Retina (tissue), 1 donor: ENCODE measurements at regions not wholly inside any gene's neighbourhood (a gene's known extent, or its start where the extent isn't known, plus 50 kb on each side); places are given as distances from the start of the nearest gene placed in this dataset.
A peak's percentile ranks its signal among the peaks of the same experiment; 100 is the strongest.

Source experiments
- DNase-seq: peaks from one replicate; pipeline ENCODE4 v3.0.0-alpha.2; 2016

DNA sequence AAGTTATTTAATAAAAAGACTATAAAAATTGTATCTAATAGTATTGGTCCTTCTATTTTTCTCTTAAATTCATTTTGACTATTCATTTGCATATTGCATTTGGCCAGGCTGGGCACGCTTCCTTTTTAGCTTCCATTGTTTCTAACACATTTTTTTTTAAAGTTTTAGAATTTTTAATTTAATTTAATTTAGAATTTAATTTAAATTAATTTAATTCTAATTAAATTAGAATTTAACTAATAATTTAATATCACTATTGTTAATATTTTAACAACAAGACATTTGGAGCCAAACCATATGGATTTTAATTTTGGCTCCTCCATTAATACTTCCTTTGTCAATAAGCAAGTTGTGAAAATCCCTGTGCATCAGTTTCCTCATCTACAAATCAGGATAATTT lies 856.9 kb upstream of the SEL1L start:
- no peak for DNase-seq

DNA sequence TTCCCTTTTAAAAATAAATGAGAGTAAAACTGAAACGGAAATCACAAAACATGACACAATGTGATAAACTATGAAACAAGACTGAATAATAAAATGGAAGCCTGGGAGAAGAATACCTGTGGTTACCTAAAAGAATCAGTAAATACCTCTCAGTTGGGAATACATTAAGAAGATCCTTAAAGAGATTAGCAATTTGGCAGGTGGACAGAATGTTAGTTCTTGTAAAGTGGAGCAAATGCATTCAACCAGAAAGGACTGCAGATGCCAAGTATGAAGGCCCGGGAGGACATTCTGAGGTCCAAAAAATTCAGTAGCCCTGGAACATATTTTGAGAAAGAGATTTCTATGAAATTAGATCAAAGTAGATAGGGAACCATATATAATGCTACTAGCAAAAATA lies 861.3 kb upstream of the SEL1L start:
- no peak for DNase-seq

GRCh38 chr14:82398256-82398655 lies 864.6 kb upstream of the SEL1L start:
- DNase-seq: no peak

DNA sequence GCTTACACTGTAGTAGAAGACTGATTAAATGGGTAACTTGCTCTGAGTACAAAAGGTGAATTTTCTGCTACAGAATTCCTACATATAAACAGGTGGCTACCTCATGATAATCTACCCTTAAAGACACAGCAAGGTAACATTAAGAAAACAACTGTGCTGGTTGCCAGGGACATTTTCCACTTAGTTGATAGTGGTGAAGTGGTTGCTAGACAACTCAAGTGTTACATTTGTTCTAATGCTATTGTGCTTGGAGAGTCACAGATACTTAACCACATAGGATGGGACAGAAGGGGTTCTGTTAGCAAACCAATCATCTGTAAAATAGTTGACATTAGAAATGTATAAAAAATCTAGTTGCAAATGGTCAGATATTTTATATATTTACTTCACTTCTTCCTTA lies 870.3 kb upstream of the SEL1L start:
- no peak for DNase-seq

GRCh38 chr14:82410064-82410463 lies 876.4 kb upstream of the SEL1L start:
- DNase-seq: no peak

GRCh38 chr14:82411298-82411697 lies 877.6 kb upstream of the SEL1L start:
- DNase-seq: no peak

DNA sequence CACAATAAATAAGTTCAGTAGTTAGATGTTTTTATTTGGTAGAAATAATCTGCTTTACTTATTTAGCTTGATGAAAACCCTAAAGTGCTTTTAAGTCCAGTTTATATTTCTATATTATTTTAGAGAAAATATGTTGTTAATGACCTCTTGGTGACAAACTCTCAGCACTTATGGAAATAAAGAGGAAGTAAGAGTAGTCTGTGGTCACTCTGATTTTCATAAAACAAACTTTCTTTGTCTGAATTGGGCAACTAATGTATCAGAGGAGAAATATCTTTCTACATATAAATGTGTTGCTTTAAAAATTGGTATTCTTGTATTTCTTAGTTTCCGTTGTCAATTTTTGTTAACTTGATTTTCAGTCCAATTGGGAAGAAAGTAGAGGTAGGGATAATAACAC lies 878.9 kb upstream of the SEL1L start:
- no peak for DNase-seq

GRCh38 chr14:82414853-82415539 lies 881.3 kb upstream of the SEL1L start:
- no peak for DNase-seq

DNA sequence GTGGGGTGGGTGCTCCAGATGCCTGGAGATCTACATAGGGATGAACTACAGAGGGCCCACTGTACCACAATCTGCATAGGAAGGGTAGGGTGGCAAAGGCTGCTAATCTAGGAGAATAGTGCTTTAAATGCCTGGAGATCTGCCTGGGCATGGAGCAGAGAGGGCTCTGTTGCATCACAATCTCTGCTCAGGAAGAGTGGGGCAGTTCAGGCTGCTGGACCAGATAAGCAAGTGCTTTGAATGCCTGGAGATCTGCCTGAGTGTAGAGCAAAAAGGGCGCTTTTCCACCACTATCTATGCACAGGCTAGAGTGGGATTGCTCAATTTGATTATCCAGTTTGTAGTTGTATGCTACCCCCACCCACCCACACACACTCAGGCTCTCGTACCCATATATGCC lies 886.3 kb upstream of the SEL1L start:
- DNase-seq: no peak

DNA sequence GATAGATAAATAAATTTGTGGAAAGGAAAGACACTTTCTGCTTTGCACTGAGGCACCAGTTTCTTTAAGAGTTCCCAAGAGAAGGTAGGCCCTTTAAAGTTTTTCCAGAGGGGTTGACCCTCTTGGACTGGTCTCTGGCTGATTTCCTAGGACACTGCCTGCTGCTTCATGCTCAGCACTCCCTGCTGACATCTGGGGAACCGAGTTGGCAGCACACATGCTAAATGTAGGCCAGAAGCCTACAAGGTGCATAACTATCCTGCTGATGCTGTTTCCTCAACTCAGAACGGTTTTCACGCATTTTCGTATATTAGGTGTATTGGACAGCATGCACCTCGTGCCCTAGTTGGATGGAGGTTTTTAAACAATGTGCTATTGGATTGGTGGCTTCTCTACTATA lies 887.2 kb upstream of the SEL1L start:
- DNase-seq: no peak

DNA sequence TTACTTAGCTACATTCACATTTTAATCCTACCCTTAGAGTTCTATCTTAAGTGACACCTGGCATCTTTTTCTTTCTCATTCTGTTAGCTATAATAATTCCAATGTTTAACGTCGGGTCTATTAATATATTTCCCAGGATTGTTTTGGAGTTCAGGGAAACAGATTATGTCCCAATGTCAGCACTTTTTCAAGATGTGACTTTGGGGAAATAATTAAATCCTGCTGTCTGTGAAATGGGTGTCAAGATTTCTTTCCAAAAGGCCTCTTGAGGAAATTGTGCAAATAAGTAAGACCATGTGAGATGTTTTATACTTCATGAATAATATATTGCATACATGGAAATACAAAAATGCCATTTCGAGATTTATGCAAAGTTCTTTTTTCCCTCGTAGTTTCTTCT lies 887.6 kb upstream of the SEL1L start:
- no peak for DNase-seq

DNA sequence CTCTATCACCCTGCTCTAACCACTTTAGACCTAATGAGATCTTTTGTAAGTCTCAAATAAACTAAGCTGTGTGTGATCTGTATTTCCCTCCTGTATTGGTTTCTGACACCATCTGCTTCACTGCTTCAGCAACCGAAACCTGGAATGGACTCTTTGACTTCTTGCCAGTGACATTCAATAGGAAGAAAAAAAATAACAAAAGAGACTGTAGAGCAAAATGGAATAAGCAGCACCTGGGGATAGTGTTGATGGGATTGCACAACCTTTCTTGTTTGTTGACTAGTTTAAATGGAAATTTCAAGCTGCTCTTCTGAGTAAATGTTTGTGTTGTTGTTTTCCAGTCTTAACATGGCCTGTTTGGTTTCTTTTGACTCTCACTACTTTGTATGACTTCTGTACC lies 888.6 kb upstream of the SEL1L start:
- DNase-seq: no peak

DNA sequence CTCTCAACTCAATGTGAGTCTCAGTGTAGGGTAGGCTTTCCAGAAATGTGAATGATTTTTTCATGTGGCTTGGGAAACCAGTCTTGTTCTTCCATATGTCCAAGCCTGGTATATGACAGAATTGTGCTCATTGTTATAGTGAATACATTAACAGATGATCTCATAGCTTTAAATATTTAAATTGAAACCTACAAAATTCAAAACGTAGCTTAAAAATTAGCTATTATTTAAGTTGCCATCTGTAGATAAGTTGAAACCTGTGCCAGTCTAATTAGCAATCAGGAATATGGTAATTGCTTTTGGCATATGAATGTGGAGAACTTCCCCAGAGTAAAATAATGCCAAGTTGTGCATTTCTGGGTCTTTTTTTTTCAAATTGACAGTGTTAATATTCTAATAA lies 891.6 kb upstream of the SEL1L start:
- DNase-seq: no peak

DNA sequence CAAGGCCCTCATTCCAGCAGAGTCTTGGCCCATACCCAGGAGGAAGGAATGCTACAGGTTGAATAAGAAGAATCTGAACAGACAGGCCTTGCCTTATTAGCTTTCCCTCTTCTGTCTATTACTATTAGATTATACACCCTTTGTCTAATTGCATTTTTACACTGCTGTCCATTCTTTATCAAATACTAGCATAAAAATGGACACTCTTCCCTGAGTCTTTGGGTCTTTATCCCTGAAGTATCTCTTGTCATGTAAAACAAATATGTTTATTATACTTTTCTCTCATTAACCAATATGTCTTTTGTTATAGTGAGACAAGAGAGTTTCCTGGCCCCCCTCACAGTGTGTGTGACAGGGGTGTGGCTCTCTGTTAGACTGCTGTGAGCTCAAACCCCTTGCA lies 897.4 kb upstream of the SEL1L start:
- no peak for DNase-seq

DNA sequence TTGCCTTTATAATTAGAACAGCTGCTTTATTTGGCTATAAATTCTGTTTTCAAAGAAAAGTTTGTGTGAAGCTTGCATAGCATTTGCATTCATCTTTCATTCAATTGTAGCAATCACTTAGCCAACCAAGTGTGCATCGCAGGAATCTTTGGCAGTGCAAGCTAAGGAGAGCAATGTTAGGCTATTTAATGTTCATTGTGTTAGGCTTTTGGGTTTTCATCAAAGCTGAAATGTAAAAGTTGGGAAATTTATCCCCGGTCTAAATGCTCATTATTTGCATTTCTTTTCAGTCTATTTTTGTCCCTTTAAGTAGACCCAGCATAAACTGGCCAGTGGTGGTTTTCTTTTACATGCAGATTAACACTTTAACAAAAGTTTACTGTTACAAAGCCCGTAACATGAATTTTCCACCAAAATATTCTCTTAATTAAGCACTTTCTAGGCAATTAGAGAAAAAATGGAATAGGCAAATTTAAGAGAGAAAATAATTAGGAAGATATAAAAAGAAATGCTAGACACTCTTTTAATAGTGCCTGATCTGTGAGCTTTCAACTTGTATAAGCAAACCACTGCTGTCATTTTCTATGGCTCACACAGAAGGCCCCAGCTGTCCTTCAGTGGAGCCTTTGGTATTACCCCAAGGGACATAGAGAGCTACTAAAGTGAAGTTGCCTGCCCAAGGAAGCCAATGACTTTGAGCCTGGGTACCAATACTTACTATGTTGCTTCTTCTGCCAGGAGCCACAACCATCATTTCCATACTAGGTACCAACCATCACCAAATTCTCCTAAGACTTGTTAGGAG lies 898.9 kb upstream of the SEL1L start:
- no peak for DNase-seq

DNA sequence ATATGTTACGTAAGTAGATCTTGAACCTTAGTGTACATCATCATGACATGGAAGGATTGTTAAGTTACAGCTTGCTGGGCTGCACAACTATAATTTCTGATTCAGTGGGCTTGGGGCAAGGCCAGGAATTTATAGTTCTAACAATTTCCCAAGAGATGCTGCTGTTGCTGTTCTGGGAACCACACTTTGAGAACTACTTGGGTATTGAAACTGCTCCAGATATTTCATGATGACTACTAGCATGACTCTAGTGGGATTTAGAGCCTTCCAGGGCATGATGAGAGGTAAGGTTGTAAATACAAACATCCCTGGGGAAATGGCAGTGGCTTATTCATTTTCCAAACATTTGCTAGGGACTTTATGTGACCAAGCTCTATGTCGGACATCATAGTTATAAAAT lies 904.8 kb upstream of the SEL1L start:
- DNase-seq: no peak

DNA sequence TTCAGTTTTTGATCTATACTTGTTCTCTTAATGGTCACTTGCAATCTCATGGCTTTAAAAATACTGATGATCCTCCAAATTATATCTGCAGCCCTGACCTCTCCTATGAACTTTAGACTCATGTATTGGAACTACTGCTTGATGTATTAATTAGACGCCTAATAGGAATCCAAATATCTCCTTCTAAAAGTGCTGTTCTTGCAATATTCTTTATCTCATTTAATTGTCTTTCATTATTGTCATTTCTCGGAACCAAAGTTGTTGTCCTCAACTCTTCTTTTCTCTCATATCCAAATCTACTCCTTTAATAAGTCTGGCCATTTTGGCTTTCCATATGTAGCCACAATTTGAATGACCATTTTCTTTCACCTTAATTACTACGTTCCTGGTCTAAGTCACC lies 907.6 kb upstream of the SEL1L start:
- no peak for DNase-seq

GRCh38 chr14:82445810-82446570 lies 912.3 kb upstream of the SEL1L start:
- DNase-seq: peak; percentile 17

DNA sequence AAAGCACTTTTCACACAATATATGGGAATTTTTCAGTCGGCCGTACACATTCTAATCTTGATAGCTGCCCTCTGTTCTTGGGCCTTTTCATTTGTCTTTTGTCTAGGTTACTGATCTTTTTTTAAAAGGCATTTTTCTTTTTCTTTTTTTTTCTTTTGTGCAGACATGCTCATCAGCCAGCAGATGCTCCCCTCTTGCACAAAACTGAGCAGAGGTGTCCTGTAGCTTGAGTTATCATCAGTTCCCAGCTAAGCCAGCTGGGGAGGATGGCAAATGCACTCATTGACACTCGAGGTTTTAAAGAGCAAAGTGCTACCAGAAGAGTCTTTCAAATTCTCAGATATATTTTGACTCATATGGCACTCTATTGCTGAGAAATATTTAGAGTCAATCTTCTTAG lies 913.9 kb upstream of the SEL1L start:
- DNase-seq: peak; percentile 52

DNA sequence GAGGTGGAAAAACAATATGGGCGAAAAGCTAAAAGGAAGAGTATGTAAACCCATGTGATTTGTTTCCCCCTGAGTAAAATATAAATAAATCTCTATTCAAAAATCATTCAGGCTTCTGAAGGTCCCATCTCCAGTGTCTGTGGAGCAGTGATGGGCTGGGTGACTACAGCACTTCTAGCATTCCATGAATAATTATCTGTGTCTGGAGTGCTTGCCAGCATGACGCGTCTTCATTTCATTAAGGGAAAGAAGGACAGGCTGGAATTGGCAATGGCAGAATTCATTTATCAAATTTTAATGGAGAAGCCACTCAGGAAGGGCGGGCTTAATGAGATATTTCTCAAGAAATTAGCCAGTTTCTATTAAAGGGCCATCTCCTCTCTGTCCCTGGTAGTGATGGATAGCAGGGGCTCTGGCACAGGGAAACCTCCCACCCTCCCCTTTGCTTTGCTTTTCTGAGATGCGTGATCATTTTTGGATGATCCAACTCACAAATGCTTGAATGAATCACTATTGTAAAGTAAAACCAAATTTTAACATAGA lies 916.3 kb upstream of the SEL1L start:
- DNase-seq: no peak

DNA sequence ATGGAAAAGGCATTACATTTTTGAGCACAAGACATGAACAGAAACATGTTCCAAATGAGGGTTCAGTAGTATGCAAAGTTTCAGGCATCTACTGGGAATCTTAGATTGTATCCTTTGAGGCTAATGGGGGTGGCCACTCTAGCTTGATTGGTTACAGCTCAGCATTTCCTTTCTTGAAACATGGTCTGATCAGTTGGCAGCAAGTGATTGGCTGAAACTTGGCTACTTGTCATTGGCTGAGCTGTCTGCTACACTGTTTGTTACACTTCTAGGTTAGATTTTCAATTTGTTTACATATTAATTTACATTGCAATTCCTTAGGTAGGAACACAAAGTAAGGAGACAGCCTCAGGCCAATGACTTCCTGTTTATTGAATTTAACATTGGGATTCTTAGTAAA lies 918.0 kb upstream of the SEL1L start:
- no peak for DNase-seq

- DNase-seq: no peak
Observed at GRCh38 chr14:82482345-82482744, 948.7 kb upstream of the SEL1L start.

GRCh38 chr14:82488473-82488872 lies 954.8 kb upstream of the SEL1L start:
- no peak for DNase-seq

DNA sequence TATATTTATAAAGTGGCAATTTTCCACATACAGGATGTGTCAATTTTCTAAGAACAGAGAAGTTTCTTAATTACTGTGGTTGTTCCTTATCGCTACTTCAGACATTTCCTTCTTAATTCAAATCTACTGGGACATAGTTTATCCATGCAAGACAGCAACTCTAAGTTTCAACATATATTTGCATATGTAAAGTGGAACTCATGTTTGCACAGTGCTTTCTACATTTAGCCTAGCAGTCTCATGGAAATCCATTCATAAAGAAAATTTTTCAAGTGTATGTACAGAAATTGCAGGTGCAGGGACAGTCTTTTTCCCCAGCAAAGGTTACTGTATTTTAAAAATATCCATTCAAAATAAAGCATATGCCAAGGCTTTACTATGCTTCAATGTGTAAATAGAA lies 956.7 kb upstream of the SEL1L start:
- DNase-seq: no peak
